ENCODE measurements at regions not wholly inside any gene's neighbourhood (a gene's known extent, or its start where the extent isn't known, plus 50 kb on each side); places are given as distances from the start of the nearest gene placed in this dataset.
A peak's percentile ranks its signal among the peaks of the same experiment; 100 is the strongest.

GRCh38 chr7:15864626-15864991, 178.1 kb upstream of the MEOX2 start:
- no peak for DNase-seq (ENCODE audit: low read depth, low spot score)

GRCh38 chr7:15863951-15864625, 177.6 kb upstream of the MEOX2 start:
- no peak for DNase-seq (ENCODE audit: low read depth, low spot score)

- no peak for DNase-seq (ENCODE audit: low read depth, low spot score)
Observed at GRCh38 chr7:15862781-15863165, 176.3 kb upstream of the MEOX2 start.

GRCh38 chr7:15862016-15862780, 175.7 kb upstream of the MEOX2 start:
- no peak for DNase-seq (ENCODE audit: low read depth, low spot score)

GRCh38 chr7:15860264-15860949, 173.9 kb upstream of the MEOX2 start:
- DNase-seq (ENCODE audit: low read depth, low spot score), result no peak

- no peak for DNase-seq (ENCODE audit: low read depth, low spot score)
Observed at GRCh38 chr7:15857026-15857425, 170.5 kb upstream of the MEOX2 start.

GRCh38 chr7:15856311-15856710, 169.8 kb upstream of the MEOX2 start:
- no peak for DNase-seq (ENCODE audit: low read depth, low spot score)

GRCh38 chr7:15855525-15856109, 169.1 kb upstream of the MEOX2 start:
- DNase-seq (ENCODE audit: low read depth, low spot score), result no peak

- DNase-seq (ENCODE audit: low read depth, low spot score), result peak; percentile 41
Observed at GRCh38 chr7:15854841-15855524, 168.5 kb upstream of the MEOX2 start.

- no peak for DNase-seq (ENCODE audit: low read depth, low spot score)
Observed at GRCh38 chr7:15853832-15854470, 167.5 kb upstream of the MEOX2 start.

GRCh38 chr7:15851201-15851600, 164.7 kb upstream of the MEOX2 start:
- DNase-seq (ENCODE audit: low read depth, low spot score), result no peak

GRCh38 chr7:15848901-15849300, 162.4 kb upstream of the MEOX2 start:
- DNase-seq (ENCODE audit: low read depth, low spot score), result no peak

- DNase-seq (ENCODE audit: low read depth, low spot score), result no peak
Observed at GRCh38 chr7:15848362-15848761, 161.9 kb upstream of the MEOX2 start.

GRCh38 chr7:15845868-15846267, 159.4 kb upstream of the MEOX2 start:
- no peak for DNase-seq (ENCODE audit: low read depth, low spot score)

- DNase-seq (ENCODE audit: low read depth, low spot score), result no peak
Observed at GRCh38 chr7:15845461-15845860, 159.0 kb upstream of the MEOX2 start.

GRCh38 chr7:15839416-15840100, 153.1 kb upstream of the MEOX2 start:
- no peak for DNase-seq (ENCODE audit: low read depth, low spot score)

GRCh38 chr7:15838265-15838664, 151.8 kb upstream of the MEOX2 start:
- no peak for DNase-seq (ENCODE audit: low read depth, low spot score)

GRCh38 chr7:15837306-15837950, 150.9 kb upstream of the MEOX2 start:
- no peak for DNase-seq (ENCODE audit: low read depth, low spot score)

- no peak for DNase-seq (ENCODE audit: low read depth, low spot score)
Observed at GRCh38 chr7:15836651-15837050, 150.2 kb upstream of the MEOX2 start.

- DNase-seq (ENCODE audit: low read depth, low spot score), result no peak
Observed at GRCh38 chr7:15836041-15836440, 149.6 kb upstream of the MEOX2 start.
